ENCODE measurements at regions not wholly inside any gene's neighbourhood (a gene's known extent, or its start where the extent isn't known, plus 50 kb on each side); places are given as distances from the start of the nearest gene placed in this dataset.

DNA sequence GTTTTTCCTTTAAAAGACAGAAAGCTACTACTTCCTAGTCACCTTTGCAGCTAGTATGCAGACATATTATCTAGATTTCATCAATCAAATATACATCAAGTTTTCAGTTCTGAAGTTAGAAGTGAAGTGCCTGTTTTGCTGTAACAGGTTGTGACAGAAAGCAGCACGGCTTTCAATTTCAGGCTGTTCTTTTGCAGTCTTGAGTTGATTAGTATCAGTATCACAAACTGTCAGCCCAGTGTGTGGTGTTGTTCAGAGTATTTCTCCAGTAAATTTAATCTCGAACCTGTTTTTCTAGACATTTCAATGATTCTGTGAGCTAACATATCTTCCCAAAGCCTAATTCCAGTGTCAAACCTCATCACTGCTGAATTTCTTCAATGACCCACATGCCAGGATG lies 1050.8 kb downstream of the DIPK2A start:
- TF ChIP-seq, protein P1, sequence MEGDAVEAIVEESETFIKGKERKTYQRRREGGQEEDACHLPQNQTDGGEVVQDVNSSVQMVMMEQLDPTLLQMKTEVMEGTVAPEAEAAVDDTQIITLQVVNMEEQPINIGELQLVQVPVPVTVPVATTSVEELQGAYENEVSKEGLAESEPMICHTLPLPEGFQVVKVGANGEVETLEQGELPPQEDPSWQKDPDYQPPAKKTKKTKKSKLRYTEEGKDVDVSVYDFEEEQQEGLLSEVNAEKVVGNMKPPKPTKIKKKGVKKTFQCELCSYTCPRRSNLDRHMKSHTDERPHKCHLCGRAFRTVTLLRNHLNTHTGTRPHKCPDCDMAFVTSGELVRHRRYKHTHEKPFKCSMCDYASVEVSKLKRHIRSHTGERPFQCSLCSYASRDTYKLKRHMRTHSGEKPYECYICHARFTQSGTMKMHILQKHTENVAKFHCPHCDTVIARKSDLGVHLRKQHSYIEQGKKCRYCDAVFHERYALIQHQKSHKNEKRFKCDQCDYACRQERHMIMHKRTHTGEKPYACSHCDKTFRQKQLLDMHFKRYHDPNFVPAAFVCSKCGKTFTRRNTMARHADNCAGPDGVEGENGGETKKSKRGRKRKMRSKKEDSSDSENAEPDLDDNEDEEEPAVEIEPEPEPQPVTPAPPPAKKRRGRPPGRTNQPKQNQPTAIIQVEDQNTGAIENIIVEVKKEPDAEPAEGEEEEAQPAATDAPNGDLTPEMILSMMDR (IDR thresholded peaks at IDR 0.05) = no peak
- no peak for TF ChIP-seq POLR2AphosphoS5 (IDR thresholded peaks at IDR 0.05)

Measured in sigmoid colon (tissue), 4 donors.